ENCODE measurements at regions not wholly inside any gene's neighbourhood (a gene's known extent, or its start where the extent isn't known, plus 50 kb on each side); places are given as distances from the start of the nearest gene placed in this dataset.

DNA sequence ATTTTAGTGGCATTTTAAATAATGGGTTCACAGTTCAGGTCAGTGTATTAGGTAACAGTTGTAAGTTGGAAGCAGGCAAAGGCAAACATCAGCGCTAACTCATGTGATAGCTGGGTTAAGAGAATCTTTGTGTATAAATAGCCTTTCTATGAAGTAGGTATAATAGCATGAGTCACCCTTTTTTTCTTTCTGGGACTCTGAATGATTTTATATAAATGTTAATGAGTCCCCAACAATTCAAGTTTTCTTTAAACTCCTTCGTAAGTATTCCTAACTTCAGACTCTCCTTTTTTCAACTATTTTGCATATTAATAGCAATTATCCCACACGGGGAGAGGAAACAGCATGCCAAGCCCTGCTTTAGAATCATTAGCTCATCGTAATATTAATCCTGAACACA is 384.3 kb downstream of the PIK3C3 start:
- no peak overlapping the region for H3K27ac ChIP-seq (replicated peaks; ENCODE audit: low read length)
- H3K4me2 ChIP-seq (ENCODE audit: insufficient read depth, low read length, poor library complexity, severe bottlenecking), result no peak overlapping the region
- no peak overlapping the region for H3K4me3 ChIP-seq (ENCODE audit: low read length in 2 of 2)
- no peaks in the 10 kb centered on the region for H3K27me3 ChIP-seq (ENCODE audit: control insufficient read depth in 3 of 3, insufficient read depth in 3 of 3, low read depth in 1 of 3, low read length in 3 of 3)
- no peak overlapping the region for H2AK5ac ChIP-seq (ENCODE audit: low read depth, low read length)
- H3K36me3 ChIP-seq (replicated peaks in 1 of 2; ENCODE audit: control insufficient read depth in 2 of 2, insufficient read depth in 2 of 2, low read length in 2 of 2), result no peaks in the 10 kb centered on the region
- no peak overlapping the region for H3K9ac ChIP-seq (ENCODE audit: low read depth, low read length, poor library complexity)
- H2BK15ac ChIP-seq (ENCODE audit: low read length), result no peak overlapping the region
- H3K79me1 ChIP-seq (ENCODE audit: low read depth, low read length), result no peaks in the 10 kb centered on the region
- H3K18ac ChIP-seq (ENCODE audit: low read length), result no peak overlapping the region
- peaks cover 2 to 8% of the 10 kb centered on the region in 2 donors for H3K9me3 ChIP-seq (replicated peaks in 1 of 2; ENCODE audit: control insufficient read depth in 2 of 2, insufficient read depth in 1 of 2, low read depth in 1 of 2, low read length in 2 of 2)
- no peak overlapping the region for H4K91ac ChIP-seq (ENCODE audit: low read depth, low read length, poor library complexity)
- no peak overlapping the region for H3K23ac ChIP-seq (ENCODE audit: low read depth, low read length, poor library complexity)
- no peak overlapping the region for H3K4ac ChIP-seq (ENCODE audit: low read length)
- H2BK5ac ChIP-seq (ENCODE audit: low read length), result no peak overlapping the region
- peak overlapping the region; percentile 3 for H2AFZ ChIP-seq (ENCODE audit: low read length)
- H2BK120ac ChIP-seq (ENCODE audit: low read depth, low read length), result no peak overlapping the region
- no peak overlapping the region for H2BK12ac ChIP-seq (ENCODE audit: low read length)
- WGBS, 2 donors (ENCODE audit: extremely low coverage in 2 of 2, insufficient read length in 2 of 2, insufficient replicate concordance in 1 of 2), result no CpG with 5 or more reads among the region's 4 CpGs
- no peak overlapping the region for H4K8ac ChIP-seq (ENCODE audit: low read depth, low read length)
- peaks cover 3 to 8% of the 10 kb centered on the region in 2 donors for H3K4me1 ChIP-seq (ENCODE audit: control insufficient read depth in 2 of 2, insufficient read depth in 1 of 2, low read depth in 1 of 2, low read length in 2 of 2)
- no peak for DNase-seq (ENCODE audit: low spot score)
- no peak overlapping the region for H3K14ac ChIP-seq (ENCODE audit: low read length)

DNA sequence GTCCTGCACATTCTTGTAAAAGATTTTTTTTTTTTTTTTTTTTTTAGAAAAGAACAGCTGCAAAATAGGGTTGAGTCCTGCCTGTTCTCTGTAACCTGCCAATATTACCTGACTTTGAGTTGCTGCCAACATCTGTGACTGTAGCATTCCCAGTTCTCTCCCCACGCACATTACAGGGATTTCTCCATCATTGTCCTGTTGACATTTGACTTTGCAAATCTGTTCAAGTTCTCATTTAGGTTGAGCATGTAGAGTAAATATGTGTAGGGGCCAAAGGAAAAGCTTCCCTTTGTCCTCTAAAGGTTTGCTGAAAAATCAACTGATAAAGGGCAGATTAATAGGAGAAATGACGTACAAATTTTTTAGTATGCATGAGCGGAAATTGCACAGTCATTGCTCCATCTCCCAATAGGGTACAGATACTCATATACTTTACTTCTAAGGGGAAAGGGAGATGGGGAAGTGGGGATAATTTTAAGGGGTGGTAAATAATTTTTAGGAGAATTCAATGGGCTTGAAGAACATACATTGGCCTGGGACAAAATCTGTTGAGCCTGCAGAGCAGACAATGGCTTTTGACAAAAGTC is 385.5 kb downstream of the PIK3C3 start:
- H3K23ac ChIP-seq (ENCODE audit: low read depth, low read length, poor library complexity), result no peak overlapping the region
- H3K4me3 ChIP-seq (ENCODE audit: low read length in 2 of 2), result no peak overlapping the region
- no peaks in the 10 kb centered on the region for H3K27me3 ChIP-seq (ENCODE audit: control insufficient read depth in 3 of 3, insufficient read depth in 3 of 3, low read depth in 1 of 3, low read length in 3 of 3)
- no peak overlapping the region for H3K9ac ChIP-seq (ENCODE audit: low read depth, low read length, poor library complexity)
- no peak overlapping the region for H3K14ac ChIP-seq (ENCODE audit: low read length)
- H3K4me1 ChIP-seq (ENCODE audit: control insufficient read depth in 2 of 2, insufficient read depth in 1 of 2, low read depth in 1 of 2, low read length in 2 of 2), result peaks cover 3 to 8% of the 10 kb centered on the region in 2 donors
- no peak overlapping the region for H3K27ac ChIP-seq (replicated peaks; ENCODE audit: low read length)
- H3K4me2 ChIP-seq (ENCODE audit: insufficient read depth, low read length, poor library complexity, severe bottlenecking), result no peak overlapping the region
- H3K36me3 ChIP-seq (replicated peaks in 1 of 2; ENCODE audit: control insufficient read depth in 2 of 2, insufficient read depth in 2 of 2, low read length in 2 of 2), result no peaks in the 10 kb centered on the region
- no peak for DNase-seq (ENCODE audit: low spot score)
- H2BK12ac ChIP-seq (ENCODE audit: low read length), result no peak overlapping the region
- H2BK120ac ChIP-seq (ENCODE audit: low read depth, low read length), result no peak overlapping the region
- H3K79me1 ChIP-seq (ENCODE audit: low read depth, low read length), result no peaks in the 10 kb centered on the region
- H2AK5ac ChIP-seq (ENCODE audit: low read depth, low read length), result no peak overlapping the region
- H3K9me3 ChIP-seq (replicated peaks in 1 of 2; ENCODE audit: control insufficient read depth in 2 of 2, insufficient read depth in 1 of 2, low read depth in 1 of 2, low read length in 2 of 2), result peaks cover 2 to 8% of the 10 kb centered on the region in 2 donors
- H3K18ac ChIP-seq (ENCODE audit: low read length), result no peak overlapping the region
- H2AFZ ChIP-seq (ENCODE audit: low read length), result no peak overlapping the region
- no peak overlapping the region for H2BK5ac ChIP-seq (ENCODE audit: low read length)
- no peak overlapping the region for H3K4ac ChIP-seq (ENCODE audit: low read length)
- no peak overlapping the region for H2BK15ac ChIP-seq (ENCODE audit: low read length)
- H4K91ac ChIP-seq (ENCODE audit: low read depth, low read length, poor library complexity), result no peak overlapping the region
- no CpG with 5 or more reads among the region's 3 CpGs for WGBS, 2 donors (ENCODE audit: extremely low coverage in 2 of 2, insufficient read length in 2 of 2, insufficient replicate concordance in 1 of 2)
- no peak overlapping the region for H4K8ac ChIP-seq (ENCODE audit: low read depth, low read length)

- Histone ChIP-seq H3K9me3 (replicated peaks in 1 of 2; ENCODE audit: control insufficient read depth in 2 of 2, insufficient read depth in 1 of 2, low read depth in 1 of 2, low read length in 2 of 2) (peaks cover 2 to 8% of the 10 kb centered on the region in 2 donors), H3K14ac (ENCODE audit: low read length) (no peak overlapping the region), H4K8ac (ENCODE audit: low read depth, low read length) (no peak overlapping the region), H3K18ac (ENCODE audit: low read length) (no peak overlapping the region), H3K4me1 (ENCODE audit: control insufficient read depth in 2 of 2, insufficient read depth in 1 of 2, low read depth in 1 of 2, low read length in 2 of 2) (peaks cover 3 to 8% of the 10 kb centered on the region in 2 donors), H4K91ac (ENCODE audit: low read depth, low read length, poor library complexity) (no peak overlapping the region), H2BK12ac (ENCODE audit: low read length) (no peak overlapping the region), H3K9ac (ENCODE audit: low read depth, low read length, poor library complexity) (no peak overlapping the region), H2BK15ac (ENCODE audit: low read length) (no peak overlapping the region), H3K4ac (ENCODE audit: low read length) (no peak overlapping the region), H3K27me3 (ENCODE audit: control insufficient read depth in 3 of 3, insufficient read depth in 3 of 3, low read depth in 1 of 3, low read length in 3 of 3) (no peaks in the 10 kb centered on the region), H3K27ac (replicated peaks; ENCODE audit: low read length) (no peak overlapping the region), H3K79me1 (ENCODE audit: low read depth, low read length) (no peaks in the 10 kb centered on the region), H3K36me3 (replicated peaks in 1 of 2; ENCODE audit: control insufficient read depth in 2 of 2, insufficient read depth in 2 of 2, low read length in 2 of 2) (no peaks in the 10 kb centered on the region), H2BK5ac (ENCODE audit: low read length) (no peak overlapping the region), H3K4me2 (ENCODE audit: insufficient read depth, low read length, poor library complexity, severe bottlenecking) (no peak overlapping the region), H3K4me3 (ENCODE audit: low read length in 2 of 2) (no peak overlapping the region), H2BK120ac (ENCODE audit: low read depth, low read length) (no peak overlapping the region), H2AFZ (ENCODE audit: low read length) (no peak overlapping the region), H3K23ac (ENCODE audit: low read depth, low read length, poor library complexity) (no peak overlapping the region), H2AK5ac (ENCODE audit: low read depth, low read length) (no peak overlapping the region)
- no CpG with 5 or more reads among the region's 1 CpG for WGBS, 2 donors (ENCODE audit: extremely low coverage in 2 of 2, insufficient read length in 2 of 2, insufficient replicate concordance in 1 of 2)
- no peak for DNase-seq (ENCODE audit: low spot score)
Measured at GRCh38 chr18:42341423-42341822, 386.4 kb downstream of the PIK3C3 start.

DNA sequence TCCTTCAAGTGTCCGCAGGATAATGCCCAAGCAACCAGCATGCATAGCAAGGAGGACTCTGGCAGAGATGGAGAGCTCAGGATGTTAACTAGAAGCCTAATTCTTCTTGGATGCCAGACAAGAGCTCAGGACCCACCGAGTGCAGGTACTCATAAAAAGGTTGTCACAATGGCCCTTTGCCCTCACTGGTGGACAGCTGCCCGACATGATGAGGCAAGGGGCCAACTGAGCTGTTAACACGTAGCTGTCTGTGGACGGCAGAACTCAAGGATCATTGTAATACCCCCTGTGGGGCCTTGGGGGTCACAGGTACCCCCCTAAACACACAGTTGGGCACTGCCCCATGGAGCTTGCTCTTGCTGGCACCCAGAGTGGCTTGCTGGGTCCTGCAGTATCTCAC is 393.7 kb downstream of the PIK3C3 start:
- H3K27me3 ChIP-seq (ENCODE audit: control insufficient read depth in 3 of 3, insufficient read depth in 3 of 3, low read depth in 1 of 3, low read length in 3 of 3), result no peaks in the 10 kb centered on the region
- no CpG with 5 or more reads among the region's 5 CpGs for WGBS, 2 donors (ENCODE audit: extremely low coverage in 2 of 2, insufficient read length in 2 of 2, insufficient replicate concordance in 1 of 2)
- H3K4me1 ChIP-seq (ENCODE audit: control insufficient read depth in 2 of 2, insufficient read depth in 1 of 2, low read depth in 1 of 2, low read length in 2 of 2), result no peaks in the 10 kb centered on the region

More for the DNA sequence above, 393.7 kb downstream of the PIK3C3 start:
- no peak overlapping the region for H4K8ac ChIP-seq (ENCODE audit: low read depth, low read length)
- no peak overlapping the region for H4K91ac ChIP-seq (ENCODE audit: low read depth, low read length, poor library complexity)
- H3K18ac ChIP-seq (ENCODE audit: low read length), result no peak overlapping the region
- no peak overlapping the region for H2BK12ac ChIP-seq (ENCODE audit: low read length)
- H3K4me2 ChIP-seq (ENCODE audit: insufficient read depth, low read length, poor library complexity, severe bottlenecking), result no peak overlapping the region
- DNase-seq (ENCODE audit: low spot score), result no peak
- H3K14ac ChIP-seq (ENCODE audit: low read length), result no peak overlapping the region
- no peak overlapping the region for H2AFZ ChIP-seq (ENCODE audit: low read length)
- H3K9ac ChIP-seq (ENCODE audit: low read depth, low read length, poor library complexity), result no peak overlapping the region
- no peaks in the 10 kb centered on the region for H3K79me1 ChIP-seq (ENCODE audit: low read depth, low read length)
- no peak overlapping the region for H2BK5ac ChIP-seq (ENCODE audit: low read length)
- no peak overlapping the region for H3K27ac ChIP-seq (replicated peaks; ENCODE audit: low read length)
- H3K4ac ChIP-seq (ENCODE audit: low read length), result no peak overlapping the region
- H3K4me3 ChIP-seq (ENCODE audit: low read length in 2 of 2), result no peak overlapping the region
- no peak overlapping the region for H2BK15ac ChIP-seq (ENCODE audit: low read length)
- no peaks in the 10 kb centered on the region for H3K9me3 ChIP-seq (replicated peaks in 1 of 2; ENCODE audit: control insufficient read depth in 2 of 2, insufficient read depth in 1 of 2, low read depth in 1 of 2, low read length in 2 of 2)
- H2BK120ac ChIP-seq (ENCODE audit: low read depth, low read length), result no peak overlapping the region
- H3K23ac ChIP-seq (ENCODE audit: low read depth, low read length, poor library complexity), result no peak overlapping the region
- no peaks in the 10 kb centered on the region for H3K36me3 ChIP-seq (replicated peaks in 1 of 2; ENCODE audit: control insufficient read depth in 2 of 2, insufficient read depth in 2 of 2, low read length in 2 of 2)
- H2AK5ac ChIP-seq (ENCODE audit: low read depth, low read length), result no peak overlapping the region

All from neuronal stem cell (in vitro differentiated cells).